HG03565 (cell line): ENCODE measurements at regions not wholly inside any gene's neighbourhood (a gene's known extent, or its start where the extent isn't known, plus 50 kb on each side); places are given as distances from the start of the nearest gene placed in this dataset.
A peak's percentile ranks its signal among the peaks of the same experiment; 100 is the strongest.

Source experiments
- ATAC-seq: cut with Tn5 transposase; IDR thresholded peaks from one replicate; pipeline ENCODE4 v1.9.1; 2021; ENCODE audit warnings: mild to moderate bottlenecking, moderate library complexity; ENCODE audit not compliant: unreplicated experiment

- no peak for ATAC-seq
Observed at GRCh38 chr2:191556463-191556862, 121.5 kb upstream of the NABP1 start.

GRCh38 chr2:191557841-191558240 is 120.1 kb upstream of the NABP1 start:
- ATAC-seq = no peak

GRCh38 chr2:191559569-191559968 is 118.4 kb upstream of the NABP1 start:
- no peak for ATAC-seq

GRCh38 chr2:191560411-191560980 is 117.4 kb upstream of the NABP1 start:
- no peak for ATAC-seq

- ATAC-seq = no peak
Observed at GRCh38 chr2:191565120-191565519, 112.8 kb upstream of the NABP1 start.

- peak; percentile 84 for ATAC-seq
Observed at GRCh38 chr2:191565647-191566198, 112.2 kb upstream of the NABP1 start.

DNA sequence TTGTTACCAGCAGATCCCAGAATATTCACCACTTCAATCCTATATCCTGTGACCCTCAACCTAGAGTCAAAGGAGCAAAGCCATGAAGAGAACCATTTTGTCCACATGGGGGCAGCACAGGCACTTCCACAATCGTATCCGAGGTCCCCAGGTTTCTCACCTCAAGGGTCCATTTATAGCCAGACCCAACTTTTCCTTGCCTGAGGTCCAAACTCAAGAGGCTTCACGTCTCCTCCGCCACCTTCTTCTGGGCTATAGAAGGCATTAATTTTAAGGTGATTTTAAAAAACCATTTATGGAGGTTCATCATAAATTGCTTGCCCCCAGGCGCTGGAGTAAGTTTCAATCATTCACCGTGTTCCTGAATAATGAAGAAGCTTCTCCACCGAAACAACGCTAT is 111.6 kb upstream of the NABP1 start:
- ATAC-seq = peak; percentile 53

GRCh38 chr2:191567206-191567605 is 110.7 kb upstream of the NABP1 start:
- no peak for ATAC-seq

DNA sequence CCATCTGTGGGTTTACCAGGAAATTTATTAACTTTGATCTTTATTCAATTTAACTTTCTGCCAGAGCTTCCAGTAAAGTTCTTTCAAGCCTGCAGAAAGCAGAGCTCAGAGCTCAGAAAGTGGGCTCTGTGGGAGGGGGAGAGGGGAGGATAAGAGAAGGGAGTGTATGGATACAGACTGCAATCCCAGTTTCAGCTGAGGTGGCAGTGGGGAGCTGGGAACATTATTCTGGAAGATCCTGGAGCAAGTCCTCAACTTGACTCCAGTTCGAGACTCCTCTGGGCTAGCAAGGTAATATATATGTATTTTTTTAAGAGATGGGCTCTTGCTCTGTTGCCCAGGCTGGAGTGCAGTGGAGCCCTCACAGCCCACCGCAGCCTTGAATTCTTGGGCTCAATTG is 108.9 kb upstream of the NABP1 start:
- ATAC-seq = no peak

GRCh38 chr2:191571163-191571769 is 106.7 kb upstream of the NABP1 start:
- no peak for ATAC-seq

- ATAC-seq = no peak
Observed at GRCh38 chr2:191572319-191572718, 105.6 kb upstream of the NABP1 start.

GRCh38 chr2:191573216-191573615 is 104.7 kb upstream of the NABP1 start:
- no peak for ATAC-seq

DNA sequence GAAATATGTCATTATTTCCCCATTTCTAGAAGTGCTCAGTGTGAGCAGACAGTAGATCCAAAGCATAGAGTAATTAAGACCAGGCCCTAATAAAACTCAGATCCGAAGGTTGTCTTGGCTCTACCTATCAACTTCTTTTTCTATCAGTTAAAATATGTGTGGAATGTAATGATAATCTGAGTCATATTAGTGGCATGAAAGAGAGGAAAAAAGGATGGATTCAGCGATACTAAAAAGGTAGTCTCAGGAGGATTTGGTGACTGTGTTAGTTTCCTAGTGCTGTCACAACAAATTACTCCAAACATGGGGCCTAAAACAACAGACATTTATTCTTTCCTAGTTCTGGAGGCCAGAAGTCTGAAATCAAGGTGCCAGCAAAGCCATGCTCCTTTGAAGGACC is 103.7 kb upstream of the NABP1 start:
- no peak for ATAC-seq

DNA sequence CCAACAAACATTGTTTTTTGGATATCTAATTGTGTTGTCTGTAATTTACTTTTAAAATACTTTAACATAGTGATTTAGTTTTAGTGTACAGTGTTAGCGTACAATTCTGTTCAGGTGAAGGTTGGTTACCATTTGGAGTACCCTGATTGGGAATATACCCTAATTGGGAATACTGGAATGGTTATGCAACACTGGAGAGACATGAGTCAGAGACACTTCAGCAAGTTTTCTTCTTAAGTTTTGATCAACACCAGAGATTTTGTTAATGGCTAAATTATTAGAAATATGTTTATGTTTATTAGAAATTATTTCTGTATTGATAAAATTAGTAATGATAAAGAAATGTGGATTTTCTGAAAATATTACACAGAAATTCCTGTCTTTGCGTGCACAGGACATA is 100.3 kb upstream of the NABP1 start:
- ATAC-seq = no peak

- no peak for ATAC-seq
Observed at GRCh38 chr2:191578031-191578430, 99.9 kb upstream of the NABP1 start.

DNA sequence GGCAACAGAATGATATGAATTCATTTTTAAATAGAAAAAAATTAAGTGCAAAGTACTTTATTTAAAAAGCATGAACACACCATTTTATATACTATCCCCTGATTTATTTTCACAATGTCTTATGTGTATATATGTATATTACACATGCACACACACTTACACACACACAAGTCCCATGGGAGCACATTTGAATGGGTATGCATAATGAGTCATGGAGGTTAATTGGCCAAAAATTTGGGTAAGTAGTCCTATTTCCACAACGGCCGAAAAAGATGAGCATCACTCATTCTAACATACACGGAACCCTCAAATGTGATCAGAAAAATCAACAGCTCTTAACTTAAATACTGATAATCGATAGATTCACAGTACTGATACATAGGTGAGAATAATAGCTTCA is 97.4 kb upstream of the NABP1 start:
- no peak for ATAC-seq

- no peak for ATAC-seq
Observed at GRCh38 chr2:191581003-191581402, 96.9 kb upstream of the NABP1 start.

DNA sequence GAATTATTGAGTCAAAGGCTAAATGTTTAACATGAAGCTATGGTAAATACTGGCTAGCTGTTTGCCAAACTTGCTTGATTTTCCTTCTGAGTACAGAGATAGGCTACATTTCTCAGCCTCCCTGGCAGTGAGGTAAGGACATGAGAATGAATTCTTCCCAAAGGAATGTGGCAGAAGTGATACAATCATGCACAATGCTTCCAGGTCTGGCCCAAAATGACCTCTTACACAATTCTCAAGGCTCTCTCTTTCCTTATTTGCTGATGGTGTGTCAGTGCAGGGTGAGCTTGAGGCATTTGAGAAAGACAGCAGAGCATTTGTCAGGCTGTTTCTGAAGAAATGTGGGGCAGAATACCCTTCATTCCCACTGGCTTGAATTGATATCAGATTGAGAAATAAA is 95.6 kb upstream of the NABP1 start:
- no peak for ATAC-seq

GRCh38 chr2:191591025-191591424 is 86.9 kb upstream of the NABP1 start:
- no peak for ATAC-seq

- no peak for ATAC-seq
Observed at GRCh38 chr2:191593622-191594385, 84.1 kb upstream of the NABP1 start.

DNA sequence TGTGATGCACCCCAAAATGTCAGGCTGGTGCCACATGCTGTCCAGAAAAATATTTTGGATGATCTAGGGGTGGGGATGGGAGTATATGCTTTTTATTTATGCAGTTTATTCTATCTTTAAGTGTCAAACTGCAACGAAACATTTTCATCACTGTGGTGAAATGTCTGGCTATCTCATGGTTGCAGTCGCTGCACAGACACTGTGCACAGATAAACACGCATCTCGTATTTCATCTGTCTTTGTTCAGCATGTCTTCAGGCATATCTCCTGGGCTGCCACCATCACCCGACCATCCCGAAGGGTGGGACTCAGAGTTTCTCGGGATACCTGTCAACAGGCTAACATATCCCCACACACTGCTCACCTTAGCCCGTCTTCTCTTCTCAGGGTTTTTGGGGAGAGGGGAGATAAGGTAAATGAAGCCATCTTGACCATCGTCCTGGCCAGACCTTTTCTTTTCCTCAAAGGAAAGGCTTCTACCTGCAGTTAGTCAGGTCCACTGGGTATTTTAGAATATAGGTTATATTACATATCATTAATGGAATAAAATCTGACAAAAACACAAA is 80.7 kb upstream of the NABP1 start:
- no peak for ATAC-seq

DNA sequence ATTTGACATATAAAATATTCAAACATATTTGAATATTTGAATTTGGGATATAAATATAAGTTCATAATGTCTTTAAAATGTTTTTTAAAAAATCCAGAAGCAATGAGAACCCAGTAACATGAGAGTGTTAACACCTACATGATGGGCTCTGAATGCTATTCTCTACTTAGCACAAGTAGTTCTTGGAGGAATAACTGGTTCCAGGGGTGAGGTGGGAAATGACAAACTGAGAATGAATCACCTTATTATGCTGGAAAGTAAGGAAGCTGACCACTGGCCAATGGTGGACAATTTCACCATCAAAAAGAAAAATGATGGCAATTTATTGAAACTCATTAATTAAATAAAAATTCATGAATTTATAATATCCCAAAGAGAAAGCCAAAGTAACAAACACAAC is 79.6 kb upstream of the NABP1 start:
- no peak for ATAC-seq
